ENCODE measurements at regions not wholly inside any gene's neighbourhood (a gene's known extent, or its start where the extent isn't known, plus 50 kb on each side); places are given as distances from the start of the nearest gene placed in this dataset.

GRCh38 chr9:78775696-78776295 is 478.9 kb downstream of the PSAT1 start:
- TF ChIP-seq, protein P1, sequence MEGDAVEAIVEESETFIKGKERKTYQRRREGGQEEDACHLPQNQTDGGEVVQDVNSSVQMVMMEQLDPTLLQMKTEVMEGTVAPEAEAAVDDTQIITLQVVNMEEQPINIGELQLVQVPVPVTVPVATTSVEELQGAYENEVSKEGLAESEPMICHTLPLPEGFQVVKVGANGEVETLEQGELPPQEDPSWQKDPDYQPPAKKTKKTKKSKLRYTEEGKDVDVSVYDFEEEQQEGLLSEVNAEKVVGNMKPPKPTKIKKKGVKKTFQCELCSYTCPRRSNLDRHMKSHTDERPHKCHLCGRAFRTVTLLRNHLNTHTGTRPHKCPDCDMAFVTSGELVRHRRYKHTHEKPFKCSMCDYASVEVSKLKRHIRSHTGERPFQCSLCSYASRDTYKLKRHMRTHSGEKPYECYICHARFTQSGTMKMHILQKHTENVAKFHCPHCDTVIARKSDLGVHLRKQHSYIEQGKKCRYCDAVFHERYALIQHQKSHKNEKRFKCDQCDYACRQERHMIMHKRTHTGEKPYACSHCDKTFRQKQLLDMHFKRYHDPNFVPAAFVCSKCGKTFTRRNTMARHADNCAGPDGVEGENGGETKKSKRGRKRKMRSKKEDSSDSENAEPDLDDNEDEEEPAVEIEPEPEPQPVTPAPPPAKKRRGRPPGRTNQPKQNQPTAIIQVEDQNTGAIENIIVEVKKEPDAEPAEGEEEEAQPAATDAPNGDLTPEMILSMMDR (IDR thresholded peaks at IDR 0.05; ENCODE audit: insufficient read depth, low read depth, low read length), result no peak
- H3K4me3 ChIP-seq (ENCODE audit: low read depth, low read length), result no peak overlapping the region
- peak; percentile 5 for DNase-seq (ENCODE audit: low read depth)

GRCh38 chr9:78777747-78778146 is 480.8 kb downstream of the PSAT1 start:
- TF ChIP-seq, protein P1 (IDR thresholded peaks at IDR 0.05; ENCODE audit: insufficient read depth, low read depth, low read length), result no peak
- peak; percentile 2 for DNase-seq (ENCODE audit: low read depth)
- no peak overlapping the region for H3K4me3 ChIP-seq (ENCODE audit: low read depth, low read length)

DNA sequence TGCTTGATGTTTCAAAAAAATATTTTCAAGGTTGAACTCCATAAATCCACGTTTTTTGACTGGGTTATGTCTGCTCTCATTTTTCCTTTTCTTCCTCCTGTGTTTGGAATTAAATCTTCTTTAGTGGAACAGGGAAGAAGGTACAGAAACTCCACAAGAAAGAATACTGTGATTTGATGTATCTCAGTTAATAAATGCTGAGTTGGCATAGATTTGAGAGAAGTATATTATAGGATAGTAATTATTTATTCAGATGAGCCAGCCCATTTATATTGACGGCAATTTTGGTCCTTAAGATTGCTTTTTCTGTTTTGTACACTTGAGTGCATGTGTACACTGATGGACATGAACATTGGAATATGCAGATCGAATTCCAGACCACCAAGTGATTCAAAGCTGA is 481.4 kb downstream of the PSAT1 start:
- TF ChIP-seq, protein P1 (IDR thresholded peaks at IDR 0.05; ENCODE audit: insufficient read depth, low read depth, low read length), result no peak
- H3K4me3 ChIP-seq (ENCODE audit: low read depth, low read length), result no peak overlapping the region
- DNase-seq (ENCODE audit: low read depth), result no peak

DNA sequence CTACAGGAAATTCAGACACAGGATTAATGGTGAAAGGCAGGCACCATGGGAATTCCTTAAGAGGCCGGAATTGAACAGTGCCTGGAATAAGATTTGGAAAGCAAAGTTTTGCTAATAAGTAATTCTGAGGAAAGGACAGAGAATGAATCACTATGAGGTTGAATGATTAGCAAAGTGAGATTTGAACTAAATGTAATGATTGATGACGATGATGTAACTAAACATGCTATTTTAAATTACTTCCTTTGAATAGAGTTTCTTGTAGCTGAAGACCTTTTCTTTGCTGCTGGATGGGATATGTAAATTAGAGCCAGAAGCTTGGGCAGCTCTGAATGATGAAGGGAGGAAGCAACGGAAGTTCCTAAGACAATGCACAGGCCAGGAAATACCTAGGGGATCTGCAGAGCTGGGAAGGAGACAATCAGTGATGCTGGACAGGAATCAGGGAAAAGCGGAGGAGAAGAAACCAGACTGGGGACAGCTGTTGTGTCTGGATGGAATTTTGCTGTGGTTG is 482.0 kb downstream of the PSAT1 start:
- TF ChIP-seq, protein P1 (IDR thresholded peaks at IDR 0.05; ENCODE audit: insufficient read depth, low read depth, low read length), result no peak
- no peak for DNase-seq (ENCODE audit: low read depth)
- H3K4me3 ChIP-seq (ENCODE audit: low read depth, low read length), result no peak overlapping the region

DNA sequence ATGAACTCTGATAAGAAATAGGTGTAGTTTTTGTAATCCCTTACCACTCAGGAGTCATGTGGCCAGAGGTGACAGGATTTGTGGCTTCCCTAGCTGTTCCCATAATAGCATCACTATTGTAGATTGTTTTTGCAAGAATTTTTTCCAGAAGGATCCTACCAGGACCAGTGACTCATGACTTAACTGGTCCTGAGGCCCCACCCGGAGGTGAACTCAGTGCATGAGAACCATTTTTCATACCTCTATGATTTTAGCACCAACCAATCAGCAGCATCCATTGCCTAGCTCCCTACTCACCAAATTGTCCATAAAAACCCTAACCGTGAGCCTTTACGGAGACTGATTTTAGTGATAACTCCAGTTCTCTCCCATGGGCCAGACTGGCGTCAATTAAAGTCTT is 484.8 kb downstream of the PSAT1 start:
- TF ChIP-seq, protein P1 (IDR thresholded peaks at IDR 0.05; ENCODE audit: insufficient read depth, low read depth, low read length), result no peak
- H3K4me3 ChIP-seq (ENCODE audit: low read depth, low read length), result no peak overlapping the region
- peak; percentile 3 for DNase-seq (ENCODE audit: low read depth)

GRCh38 chr9:78782234-78782633 is 485.3 kb downstream of the PSAT1 start:
- no peak overlapping the region for H3K4me3 ChIP-seq (ENCODE audit: low read depth, low read length)
- DNase-seq (ENCODE audit: low read depth), result no peak
- TF ChIP-seq, protein P1 (IDR thresholded peaks at IDR 0.05; ENCODE audit: insufficient read depth, low read depth, low read length), result no peak

- no peak overlapping the region for H3K4me3 ChIP-seq (ENCODE audit: low read depth, low read length)
- no peak for DNase-seq (ENCODE audit: low read depth)
- TF ChIP-seq, protein P1 (IDR thresholded peaks at IDR 0.05; ENCODE audit: insufficient read depth, low read depth, low read length), result no peak
Measured at GRCh38 chr9:78782858-78783257, 485.9 kb downstream of the PSAT1 start.

Data from fibroblast of villous mesenchyme (primary cell).